ENCODE measurements at regions not wholly inside any gene's neighbourhood (a gene's known extent, or its start where the extent isn't known, plus 50 kb on each side); places are given as distances from the start of the nearest gene placed in this dataset.

DNA sequence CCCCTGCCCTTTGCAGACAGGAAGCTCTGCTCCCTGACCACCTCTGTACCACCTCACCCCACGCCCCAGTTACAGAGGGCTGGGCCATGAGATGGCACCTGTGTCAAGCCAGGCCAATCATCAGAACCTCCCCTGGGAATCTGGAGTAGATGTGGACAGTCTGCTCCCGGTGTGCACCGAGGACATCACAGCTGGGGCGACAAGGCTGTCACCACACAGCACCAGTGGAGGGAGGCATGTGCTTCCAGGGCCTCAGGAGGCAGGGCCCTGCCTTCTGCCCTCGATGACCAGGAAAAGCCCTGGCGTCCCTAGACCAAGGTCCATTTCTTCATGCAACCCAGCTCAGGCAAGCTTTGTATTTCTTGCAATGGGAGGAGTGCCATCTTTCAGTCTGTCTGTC is 309.5 kb downstream of the CTTN start:
- H3K36me3 ChIP-seq (ENCODE audit: low read depth): no peaks in the 10 kb centered on the region
- ATAC-seq (ENCODE audit: low read depth): no peak
- TF ChIP-seq, protein P1, sequence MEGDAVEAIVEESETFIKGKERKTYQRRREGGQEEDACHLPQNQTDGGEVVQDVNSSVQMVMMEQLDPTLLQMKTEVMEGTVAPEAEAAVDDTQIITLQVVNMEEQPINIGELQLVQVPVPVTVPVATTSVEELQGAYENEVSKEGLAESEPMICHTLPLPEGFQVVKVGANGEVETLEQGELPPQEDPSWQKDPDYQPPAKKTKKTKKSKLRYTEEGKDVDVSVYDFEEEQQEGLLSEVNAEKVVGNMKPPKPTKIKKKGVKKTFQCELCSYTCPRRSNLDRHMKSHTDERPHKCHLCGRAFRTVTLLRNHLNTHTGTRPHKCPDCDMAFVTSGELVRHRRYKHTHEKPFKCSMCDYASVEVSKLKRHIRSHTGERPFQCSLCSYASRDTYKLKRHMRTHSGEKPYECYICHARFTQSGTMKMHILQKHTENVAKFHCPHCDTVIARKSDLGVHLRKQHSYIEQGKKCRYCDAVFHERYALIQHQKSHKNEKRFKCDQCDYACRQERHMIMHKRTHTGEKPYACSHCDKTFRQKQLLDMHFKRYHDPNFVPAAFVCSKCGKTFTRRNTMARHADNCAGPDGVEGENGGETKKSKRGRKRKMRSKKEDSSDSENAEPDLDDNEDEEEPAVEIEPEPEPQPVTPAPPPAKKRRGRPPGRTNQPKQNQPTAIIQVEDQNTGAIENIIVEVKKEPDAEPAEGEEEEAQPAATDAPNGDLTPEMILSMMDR (IDR thresholded peaks at IDR 0.05; ENCODE audit: poor library complexity, severe bottlenecking): no peak
- no peak overlapping the region for H3K27ac ChIP-seq (ENCODE audit: poor library complexity, severe bottlenecking)
- H3K4me1 ChIP-seq (ENCODE audit: insufficient read depth, poor library complexity, severe bottlenecking): no peaks in the 10 kb centered on the region
- no peak for DNase-seq (ENCODE audit: low spot score)
- H3K4me3 ChIP-seq (ENCODE audit: severe bottlenecking): no peak overlapping the region
- no peaks in the 10 kb centered on the region for H3K9me3 ChIP-seq (ENCODE audit: severe bottlenecking)
- H3K27me3 ChIP-seq (ENCODE audit: insufficient read depth, poor library complexity, severe bottlenecking): no peaks in the 10 kb centered on the region

- DNase-seq (ENCODE audit: low spot score): no peak
- Histone ChIP-seq H3K4me1 (ENCODE audit: insufficient read depth, poor library complexity, severe bottlenecking) (no peaks in the 10 kb centered on the region), H3K27ac (ENCODE audit: poor library complexity, severe bottlenecking) (no peak overlapping the region), H3K27me3 (ENCODE audit: insufficient read depth, poor library complexity, severe bottlenecking) (no peaks in the 10 kb centered on the region), H3K4me3 (ENCODE audit: severe bottlenecking) (no peak overlapping the region), H3K36me3 (ENCODE audit: low read depth) (no peaks in the 10 kb centered on the region), H3K9me3 (ENCODE audit: severe bottlenecking) (no peaks in the 10 kb centered on the region)
- no peak for ATAC-seq (ENCODE audit: low read depth)
- TF ChIP-seq, protein P1 (IDR thresholded peaks at IDR 0.05; ENCODE audit: poor library complexity, severe bottlenecking): no peak
Observed at GRCh38 chr11:70709596-70709995, 311.3 kb downstream of the CTTN start.

DNA sequence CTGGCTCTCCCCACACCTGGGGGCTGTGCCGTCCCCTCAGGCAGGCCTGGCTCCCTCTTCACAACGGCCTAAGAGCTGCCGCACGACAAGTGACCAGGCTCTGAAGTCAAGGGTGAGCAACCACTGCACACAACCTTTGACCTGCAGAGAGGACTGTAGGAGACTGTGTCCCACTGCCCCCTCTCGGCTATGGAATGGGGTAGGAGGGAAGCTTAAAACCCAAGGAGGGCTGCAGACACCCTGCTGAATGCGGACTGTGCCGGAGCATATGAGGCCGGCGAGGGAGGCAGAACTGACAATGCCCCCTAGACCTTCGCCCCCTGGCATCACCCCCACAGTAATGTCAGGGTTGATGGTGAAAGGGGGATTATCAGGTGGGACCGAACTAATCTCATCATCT is 311.9 kb downstream of the CTTN start:
- ATAC-seq (ENCODE audit: low read depth) (no peak), DNase-seq (ENCODE audit: low spot score) (no peak)
- TF ChIP-seq, protein P1 (IDR thresholded peaks at IDR 0.05; ENCODE audit: poor library complexity, severe bottlenecking): no peak
- no peak overlapping the region for H3K4me3 ChIP-seq (ENCODE audit: severe bottlenecking)
- no peaks in the 10 kb centered on the region for H3K9me3 ChIP-seq (ENCODE audit: severe bottlenecking)
- no peaks in the 10 kb centered on the region for H3K27me3 ChIP-seq (ENCODE audit: insufficient read depth, poor library complexity, severe bottlenecking)
- H3K27ac ChIP-seq (ENCODE audit: poor library complexity, severe bottlenecking): no peak overlapping the region
- no peaks in the 10 kb centered on the region for H3K36me3 ChIP-seq (ENCODE audit: low read depth)
- no peaks in the 10 kb centered on the region for H3K4me1 ChIP-seq (ENCODE audit: insufficient read depth, poor library complexity, severe bottlenecking)

- no peaks in the 10 kb centered on the region for H3K36me3 ChIP-seq (ENCODE audit: low read depth)
- no peak overlapping the region for H3K27ac ChIP-seq (ENCODE audit: poor library complexity, severe bottlenecking)
- ATAC-seq (ENCODE audit: low read depth) (no peak), DNase-seq (ENCODE audit: low spot score) (no peak)
- no peaks in the 10 kb centered on the region for H3K27me3 ChIP-seq (ENCODE audit: insufficient read depth, poor library complexity, severe bottlenecking)
- TF ChIP-seq, protein P1 (IDR thresholded peaks at IDR 0.05; ENCODE audit: poor library complexity, severe bottlenecking): no peak
- H3K9me3 ChIP-seq (ENCODE audit: severe bottlenecking): no peaks in the 10 kb centered on the region
- no peaks in the 10 kb centered on the region for H3K4me1 ChIP-seq (ENCODE audit: insufficient read depth, poor library complexity, severe bottlenecking)
- no peak overlapping the region for H3K4me3 ChIP-seq (ENCODE audit: severe bottlenecking)
Observed at GRCh38 chr11:70710601-70711000, 312.3 kb downstream of the CTTN start.

DNA sequence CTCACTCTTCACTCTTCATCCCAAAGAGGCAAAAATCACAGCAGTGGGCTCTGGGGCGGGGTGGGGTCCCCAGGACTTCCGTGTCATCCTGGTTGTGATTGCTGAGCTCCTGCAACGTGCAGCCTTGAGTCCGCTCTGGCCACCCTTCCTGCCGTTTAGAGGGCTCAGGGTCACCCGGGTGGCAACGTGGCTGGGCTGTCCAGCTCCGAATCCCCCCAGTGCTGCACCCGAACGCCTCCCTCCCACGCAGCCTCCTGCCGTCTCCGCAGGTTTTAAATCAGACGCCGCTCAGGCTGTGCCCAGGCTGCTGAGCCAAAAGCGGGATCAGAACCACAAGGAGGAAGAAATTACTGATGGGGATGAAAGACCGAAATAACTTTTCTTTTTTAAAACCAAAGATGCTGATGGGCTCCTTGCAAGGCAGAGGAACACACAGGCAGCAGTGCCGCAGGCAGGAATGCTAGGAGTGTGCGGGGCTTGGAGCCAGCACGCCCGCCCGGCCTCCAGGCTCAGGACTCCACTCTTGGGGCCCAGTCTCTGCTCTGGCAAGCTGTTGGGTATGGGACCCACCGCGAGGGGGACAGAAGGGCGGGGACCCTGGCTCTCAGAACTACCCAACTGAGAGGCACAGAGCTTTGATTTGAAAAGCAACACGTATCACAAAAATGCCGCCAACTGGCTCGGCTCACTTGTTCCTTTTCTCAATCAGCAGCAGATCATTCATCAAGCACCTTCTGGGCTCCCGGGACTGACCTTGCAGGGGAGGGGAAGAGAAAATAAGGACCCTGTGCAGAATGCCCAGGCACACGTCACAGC is 313.0 kb downstream of the CTTN start:
- Histone ChIP-seq H3K27ac (ENCODE audit: poor library complexity, severe bottlenecking) (no peak overlapping the region), H3K36me3 (ENCODE audit: low read depth) (no peaks in the 10 kb centered on the region), H3K27me3 (ENCODE audit: insufficient read depth, poor library complexity, severe bottlenecking) (no peaks in the 10 kb centered on the region), H3K4me1 (ENCODE audit: insufficient read depth, poor library complexity, severe bottlenecking) (no peaks in the 10 kb centered on the region), H3K9me3 (ENCODE audit: severe bottlenecking) (no peaks in the 10 kb centered on the region), H3K4me3 (ENCODE audit: severe bottlenecking) (no peak overlapping the region)
- no peak for DNase-seq (ENCODE audit: low spot score)
- ATAC-seq (ENCODE audit: low read depth): no peak
- TF ChIP-seq, protein P1 (IDR thresholded peaks at IDR 0.05; ENCODE audit: poor library complexity, severe bottlenecking): no peak

Data from RWPE2 (cell line).